DOHH2 (cell line): ENCODE measurements at regions not wholly inside any gene's neighbourhood (a gene's known extent, or its start where the extent isn't known, plus 50 kb on each side); places are given as distances from the start of the nearest gene placed in this dataset.
"Not testable (repeated sequence)": the region's sequence is repeated elsewhere in the genome, so short reads cannot be mapped to it uniquely, and the experiment has no call there.

Experiments used
- CTCF ChIP-seq: fragments of 200-600 bp; sonication (generic); IDR thresholded peaks from one replicate; pipeline ENCODE4 v1.5.1; 2014; ENCODE audit warnings: antibody characterized with exemption, mild to moderate bottlenecking, low read depth, low read length; ENCODE audit not compliant: poor library complexity, severe bottlenecking
- EZH2phosphoT487 ChIP-seq: fragments of 200-600 bp; sonication (generic); IDR thresholded peaks from 2 replicates; pipeline ENCODE4 v1.6.1; 2017; ENCODE audit warnings: borderline replicate concordance, mild to moderate bottlenecking, antibody characterized with exemption, low read length, moderate library complexity, mixed read lengths

- TF ChIP-seq EZH2phosphoT487, CTCF: not testable (repeated sequence)
Observed at GRCh38 chr4:8673106-8673505, 80.5 kb downstream of the CPZ start.
